OCI-LY1 (cell line): ENCODE measurements at regions not wholly inside any gene's neighbourhood (a gene's known extent, or its start where the extent isn't known, plus 50 kb on each side); places are given as distances from the start of the nearest gene placed in this dataset.

Source experiments
- CTCF ChIP-seq: fragments of 200-600 bp; sonication (generic), shearing (Covaris generic); IDR thresholded peaks from 2 replicates; pipeline ENCODE4 v1.5.1; 2017; ENCODE audit warnings: mild to moderate bottlenecking, antibody characterized with exemption, low read length, moderate library complexity, mixed read lengths
- EZH2 ChIP-seq: fragments of 200-600 bp; sonication (generic), shearing (Covaris generic); IDR thresholded peaks from 2 replicates; pipeline ENCODE4 v1.8.0; 2017; ENCODE audit warnings: borderline replicate concordance, mixed run types, mild to moderate bottlenecking, antibody characterized with exemption, low read length, moderate library complexity, mixed read lengths

- no peak for TF ChIP-seq CTCF
- TF ChIP-seq EZH2 = no peak
These were observed 855.0 kb downstream of the BCL11B start for GRCh38 chr14:98417001-98417400.
